Activated naive CD4-positive, alpha-beta T cell treated with anti-CD3 and anti-CD28 coated beads, Interleukin-2, amount 50 U/mL, for 16 hours (primary cell): ENCODE measurements at regions not wholly inside any gene's neighbourhood (a gene's known extent, or its start where the extent isn't known, plus 50 kb on each side); places are given as distances from the start of the nearest gene placed in this dataset.

Experiments used
- DNase-seq: peaks from one replicate; pipeline ENCODE4 v3.0.0-alpha.2; 2020

- no peak for DNase-seq
Measured at GRCh38 chr5:52419357-52419756, 368.4 kb upstream of the ITGA1 start.

- DNase-seq: no peak
Measured at GRCh38 chr5:52427615-52428014, 360.1 kb upstream of the ITGA1 start.

GRCh38 chr5:52428977-52429489 lies 358.7 kb upstream of the ITGA1 start:
- DNase-seq: no peak

- no peak for DNase-seq
Measured at GRCh38 chr5:52441768-52442167, 345.9 kb upstream of the ITGA1 start.

GRCh38 chr5:52443187-52443586 lies 344.5 kb upstream of the ITGA1 start:
- no peak for DNase-seq

GRCh38 chr5:52448111-52448510 lies 339.6 kb upstream of the ITGA1 start:
- no peak for DNase-seq

GRCh38 chr5:52449516-52449915 lies 338.2 kb upstream of the ITGA1 start:
- no peak for DNase-seq

GRCh38 chr5:52452098-52452497 lies 335.6 kb upstream of the ITGA1 start:
- DNase-seq: no peak

- no peak for DNase-seq
Measured at GRCh38 chr5:52453176-52453575, 334.5 kb upstream of the ITGA1 start.

- DNase-seq: no peak
Measured at GRCh38 chr5:52455920-52456319, 331.8 kb upstream of the ITGA1 start.

- no peak for DNase-seq
Measured at GRCh38 chr5:52457810-52458209, 329.9 kb upstream of the ITGA1 start.

- DNase-seq: no peak
Measured at GRCh38 chr5:52466113-52466512, 321.6 kb upstream of the ITGA1 start.

GRCh38 chr5:52466749-52467520 lies 320.8 kb upstream of the ITGA1 start:
- no peak for DNase-seq

- DNase-seq: no peak
Measured at GRCh38 chr5:52468976-52469375, 318.7 kb upstream of the ITGA1 start.

GRCh38 chr5:52469420-52469819 lies 318.3 kb upstream of the ITGA1 start:
- DNase-seq: no peak

- no peak for DNase-seq
Measured at GRCh38 chr5:52469835-52470234, 317.9 kb upstream of the ITGA1 start.

- no peak for DNase-seq
Measured at GRCh38 chr5:52476346-52476745, 311.4 kb upstream of the ITGA1 start.

GRCh38 chr5:52481201-52481600 lies 306.5 kb upstream of the ITGA1 start:
- DNase-seq: no peak

GRCh38 chr5:52481851-52482250 lies 305.9 kb upstream of the ITGA1 start:
- no peak for DNase-seq

GRCh38 chr5:52491071-52491787 lies 296.5 kb upstream of the ITGA1 start:
- no peak for DNase-seq

GRCh38 chr5:52491818-52492217 lies 295.9 kb upstream of the ITGA1 start:
- no peak for DNase-seq

- DNase-seq: no peak
Measured at GRCh38 chr5:52497133-52497693, 290.5 kb upstream of the ITGA1 start.

GRCh38 chr5:52498607-52499006 lies 289.1 kb upstream of the ITGA1 start:
- DNase-seq: no peak

GRCh38 chr5:52502460-52502999 lies 285.2 kb upstream of the ITGA1 start:
- DNase-seq: no peak
